Erythroblast (primary cell): ENCODE measurements at regions not wholly inside any gene's neighbourhood (a gene's known extent, or its start where the extent isn't known, plus 50 kb on each side); places are given as distances from the start of the nearest gene placed in this dataset.

Experiments used
- GATA1 ChIP-seq: IDR thresholded peaks from 2 replicates; pipeline ENCODE4 v1.6.1; 2011; ENCODE audit warnings: low read depth, mild to moderate bottlenecking, control low read depth, low read length, moderate library complexity
- POLR2A ChIP-seq: IDR thresholded peaks from 2 replicates; pipeline ENCODE4 v1.6.1; 2011; ENCODE audit warnings: mild to moderate bottlenecking, low read length

DNA sequence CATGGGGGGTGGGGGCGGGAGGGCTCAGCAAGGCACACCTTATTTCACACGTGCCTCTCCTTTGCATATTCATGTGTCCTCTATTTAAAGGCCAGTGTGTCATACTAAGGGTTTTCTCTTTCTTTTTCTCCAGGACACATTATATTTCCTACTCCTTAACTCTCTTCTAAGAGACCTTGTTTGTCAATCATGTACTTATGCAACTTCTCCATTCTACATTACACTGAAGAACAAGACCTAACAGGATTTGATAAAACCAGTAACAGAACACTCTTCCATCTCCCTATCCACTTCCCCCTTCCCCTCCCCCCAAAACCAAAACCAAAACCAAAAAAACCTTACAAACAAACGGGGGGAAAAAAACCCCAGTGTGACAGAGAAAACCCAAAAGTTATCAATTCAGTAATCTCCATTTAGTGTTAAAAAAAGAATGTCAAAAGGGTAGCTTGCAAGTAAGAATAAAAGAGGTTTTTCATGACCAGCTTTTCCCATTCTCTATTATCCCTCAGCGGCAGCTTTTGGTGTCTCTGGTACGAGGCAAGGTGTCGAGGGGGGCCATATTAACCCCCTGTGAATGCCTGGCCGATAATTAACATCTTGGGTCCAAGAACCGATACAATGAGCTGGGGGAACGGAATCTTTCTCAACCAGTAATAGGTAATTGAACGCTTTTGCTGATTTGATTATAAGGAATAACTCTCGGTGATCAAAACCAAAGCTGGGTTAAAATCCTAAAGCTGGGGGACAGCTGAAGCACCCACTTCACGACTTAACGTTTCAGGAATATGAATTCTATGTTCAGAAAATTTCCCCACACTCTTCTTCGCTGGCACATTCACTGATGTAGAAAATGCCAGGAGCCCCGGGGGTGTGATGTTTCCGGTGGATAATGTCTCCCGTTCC, 191.0 kb upstream of the TCF4 start:
- TF ChIP-seq POLR2A (no peak), GATA1 (no peak)
